WTC11 (cell line): ENCODE measurements at regions not wholly inside any gene's neighbourhood (a gene's known extent, or its start where the extent isn't known, plus 50 kb on each side); places are given as distances from the start of the nearest gene placed in this dataset.
A peak's percentile ranks its signal among the peaks of the same experiment; 100 is the strongest.
"Not testable (repeated sequence)": the region's sequence is repeated elsewhere in the genome, so short reads cannot be mapped to it uniquely, and the experiment has no call there.

Experiments
- ATAC-seq: fragments of 200-7000 bp; cut with Tn5 transposase; 2 replicates; pipeline ENCODE4 v1.10.0; 2021; ENCODE audit warnings: mild to moderate bottlenecking, moderate library complexity
- CTCF ChIA-PET: fragments of 300-600 bp; sonication (Branson Sonifier 250); formaldehyde crosslinking; loops from one replicate; lab custom pipeline; 2021; ENCODE audit warnings: antibody characterized with exemption; lab: Charles Lee
- POLR2A ChIA-PET: fragments of 350-600 bp; sonication (Branson Sonifier 250); formaldehyde crosslinking; loops from one replicate; lab custom pipeline; 2021; ENCODE audit warnings: antibody characterized with exemption; lab: Charles Lee
- DNase-seq: peaks from one replicate; pipeline ENCODE4 v3.0.0; 2021; ENCODE audit warnings: low spot score
- H3K27ac Mint-ChIP-seq: 2 replicates; pipeline ENCODE4 v1.8.0; 2021; ENCODE audit warnings: mixed read lengths
- H3K27me3 Mint-ChIP-seq: 2 replicates; pipeline ENCODE4 v1.8.0; 2021; ENCODE audit warnings: low read depth, mild to moderate bottlenecking, moderate library complexity, mixed read lengths
- H3K36me3 Mint-ChIP-seq: 2 replicates; pipeline ENCODE4 v1.8.0; 2021; ENCODE audit warnings: mixed read lengths
- H3K4me1 Mint-ChIP-seq: 2 replicates; pipeline ENCODE4 v1.8.0; 2022; ENCODE audit warnings: mixed read lengths
- H3K4me3 Mint-ChIP-seq: 2 replicates; pipeline ENCODE4 v1.8.0; 2021; ENCODE audit warnings: mild to moderate bottlenecking, moderate library complexity, mixed read lengths
- H3K9me3 Mint-ChIP-seq: 2 replicates; pipeline ENCODE4 v1.8.0; 2021; ENCODE audit warnings: mixed read lengths
- CTCF ChIP-seq: fragments of 200-600 bp; IDR thresholded peaks from 2 replicates; pipeline ENCODE4 v1.8.0; 2022; ENCODE audit warnings: antibody characterized with exemption
- E2F5 ChIP-seq: sonication (generic); formaldehyde crosslinking; IDR thresholded peaks from 2 replicates; pipeline ENCODE4 v1.8.1; 2022; ENCODE audit warnings: mild to moderate bottlenecking, moderate library complexity, missing genetic modification reagents
- ELF4 ChIP-seq: sonication (generic); formaldehyde crosslinking; IDR thresholded peaks from 2 replicates; pipeline ENCODE4 v1.8.1; 2022; ENCODE audit warnings: low read depth, mild to moderate bottlenecking, moderate library complexity, missing genetic modification reagents
- ERG ChIP-seq: fragments of 250-450 bp; sonication (Bioruptor Pico); IDR thresholded peaks from 2 replicates; pipeline ENCODE4 v1.8.0; 2021; ENCODE audit warnings: mild to moderate bottlenecking
- GTF2I ChIP-seq: fragments of 250-450 bp; sonication (Bioruptor Pico); conservative IDR thresholded peaks from 2 replicates; pipeline ENCODE4 v1.4.0; 2021; ENCODE audit warnings: mild to moderate bottlenecking
- JAZF1 ChIP-seq: fragments of 250-450 bp; sonication (Bioruptor Pico); IDR thresholded peaks from 2 replicates; pipeline ENCODE4 v1.9.0; 2021; ENCODE audit warnings: moderate library complexity, mild to moderate bottlenecking, inconsistent platforms
- NR2C2 ChIP-seq: sonication (generic); formaldehyde crosslinking; IDR thresholded peaks from 2 replicates; pipeline ENCODE4 v1.8.0; 2022; ENCODE audit warnings: mild to moderate bottlenecking, missing genetic modification reagents
- SOX15 ChIP-seq: fragments of 250-450 bp; sonication (Bioruptor Pico); IDR thresholded peaks from 2 replicates; pipeline ENCODE4 v1.9.0; 2021; ENCODE audit warnings: mild to moderate bottlenecking
- TEAD4 ChIP-seq: sonication (generic); formaldehyde crosslinking; IDR thresholded peaks from 2 replicates; pipeline ENCODE4 v1.8.0; 2022; ENCODE audit warnings: mild to moderate bottlenecking, missing genetic modification reagents
- ZNF281 ChIP-seq: sonication (generic); formaldehyde crosslinking; IDR thresholded peaks from 2 replicates; pipeline ENCODE4 v1.8.0; 2023; ENCODE audit warnings: mild to moderate bottlenecking, missing genetic modification reagents
- ZNF317 ChIP-seq: sonication (generic); formaldehyde crosslinking; IDR thresholded peaks from 2 replicates; pipeline ENCODE4 v1.8.1; 2023; ENCODE audit warnings: low read depth, mild to moderate bottlenecking, moderate library complexity, missing genetic modification reagents, borderline replicate concordance
- ZNF416 ChIP-seq: fragments of 250-450 bp; sonication (Bioruptor Pico); IDR thresholded peaks from 2 replicates; pipeline ENCODE4 v1.9.0; 2021; ENCODE audit warnings: mild to moderate bottlenecking, inconsistent platforms
- ZNF423 ChIP-seq: fragments of 250-450 bp; sonication (Bioruptor Pico); IDR thresholded peaks from 2 replicates; pipeline ENCODE4 v2.1.2; 2022; ENCODE audit warnings: mild to moderate bottlenecking, moderate library complexity

GRCh38 chr1:176374967-176375569 is 87.9 kb upstream of the PAPPA2 start:
- CTCF ChIA-PET: interaction anchor here (0.6 to 1.7 kb wide), 14 partner anchors 19 to 503 kb away, joined by 3 to 8 read pairs (median 4); no protein-coding TSS in a partner anchor
- POLR2A ChIA-PET: interaction anchor here (0.7 kb wide), 1 partner anchor 910 kb away, joined by 3 read pairs; no protein-coding TSS in a partner anchor
- TF ChIP-seq JAZF1 (CRISPR knock-in tag) (no peak), CTCF (peak; percentile 74)
- no peak overlapping the region for H3K4me3 Mint-ChIP-seq
- H3K27me3 Mint-ChIP-seq: no peaks in the 10 kb centered on the region; the same call in 1 of the 2 replicates
- peak; percentile 98 for ATAC-seq
- no peaks in the 10 kb centered on the region for H3K9me3 Mint-ChIP-seq
- H3K27ac Mint-ChIP-seq: no peak overlapping the region
- no peaks in the 10 kb centered on the region for H3K4me1 Mint-ChIP-seq
- DNase-seq: peak; percentile 88
- H3K36me3 Mint-ChIP-seq: no peaks in the 10 kb centered on the region

GRCh38 chr1:176364236-176364905 is 98.6 kb upstream of the PAPPA2 start:
- no peak for DNase-seq
- Mint-ChIP-seq H3K4me3 (no peak overlapping the region), H3K4me1 (peaks cover 4% of the 10 kb centered on the region), H3K27ac (no peak overlapping the region), H3K9me3 (peaks cover 9% of the 10 kb centered on the region), H3K27me3 (no peaks in the 10 kb centered on the region), H3K36me3 (no peaks in the 10 kb centered on the region)
- peak; percentile 86 for ATAC-seq
- ChIA-PET POLR2A (no interaction called here), CTCF (no interaction called here)
- TF ChIP-seq ZNF416 (no peak), ZNF423 (CRISPR knock-in tag) (no peak)

- H3K4me1 Mint-ChIP-seq, H3K4me3 Mint-ChIP-seq, POLR2A ChIA-PET, H3K27ac Mint-ChIP-seq, CTCF ChIA-PET, H3K27me3 Mint-ChIP-seq, DNase-seq, ATAC-seq: not testable (repeated sequence)
- peaks cover 52% of the 10 kb centered on the region for H3K9me3 Mint-ChIP-seq
- peaks cover 14% of the 10 kb centered on the region for H3K36me3 Mint-ChIP-seq
Measured at GRCh38 chr1:176349135-176349715, 113.8 kb upstream of the PAPPA2 start.

GRCh38 chr1:176341656-176342055 is 121.3 kb upstream of the PAPPA2 start:
- peaks cover 32% of the 10 kb centered on the region for H3K9me3 Mint-ChIP-seq
- TF ChIP-seq E2F5 (CRISPR knock-in tag) (no peak), ERG (no peak), NR2C2 (no peak), SOX15 (CRISPR knock-in tag) (no peak), ELF4 (CRISPR knock-in tag) (no peak), ZNF317 (CRISPR knock-in tag) (no peak), TEAD4 (no peak), GTF2I (no peak), ZNF281 (CRISPR knock-in tag) (no peak)
- CTCF ChIA-PET: no interaction called here
- no peaks in the 10 kb centered on the region; the same call in 1 of the 2 replicates for H3K27me3 Mint-ChIP-seq
- no peak for ATAC-seq
- POLR2A ChIA-PET: no interaction called here
- no peak overlapping the region for H3K27ac Mint-ChIP-seq
- no peaks in the 10 kb centered on the region for H3K4me1 Mint-ChIP-seq
- no peak for DNase-seq
- H3K4me3 Mint-ChIP-seq: no peak overlapping the region
- peaks cover 20% of the 10 kb centered on the region for H3K36me3 Mint-ChIP-seq
